CD4-positive, CD25-positive, alpha-beta regulatory T cell (primary cell): ENCODE measurements at regions not wholly inside any gene's neighbourhood (a gene's known extent, or its start where the extent isn't known, plus 50 kb on each side); places are given as distances from the start of the nearest gene placed in this dataset.

ENCODE experiments used
- ATAC-seq, 2 donors: fragments of 150-1000 bp; cut with Tn5 transposase; one replicate each; pipeline ENCODE4 v1.10.0; 2021; ENCODE audit warnings: low read depth in 2 of 2, moderate number of reproducible peaks in 2 of 2, moderate library complexity in 1 of 2
- DNase-seq, 3 donors: peaks; one replicate each; pipeline versions ENCODE4 v3.0.0 to v3.0.0-alpha.2; 2012 to 2022; ENCODE audit warnings: mixed read lengths in 1 of 3
- H3K27ac ChIP-seq: one replicate; pipeline ENCODE4 v1.7.0; 2013; ENCODE audit warnings: mild to moderate bottlenecking, low read length; ENCODE audit not compliant: insufficient read depth, poor library complexity, severe bottlenecking
- H3K27me3 ChIP-seq: one replicate; pipeline ENCODE4 v1.7.0; 2013; ENCODE audit warnings: low read length; ENCODE audit not compliant: control insufficient read depth, insufficient read depth
- H3K36me3 ChIP-seq: one replicate; pipeline ENCODE4 v1.7.0; 2013; ENCODE audit warnings: mild to moderate bottlenecking, low read length, moderate library complexity; ENCODE audit not compliant: control insufficient read depth, insufficient read depth
- H3K4me1 ChIP-seq: 2 replicates; pipeline ENCODE4 v1.7.0; 2013; ENCODE audit warnings: mild to moderate bottlenecking, low read length; ENCODE audit not compliant: insufficient read depth, control insufficient read depth, poor library complexity, severe bottlenecking
- H3K4me3 ChIP-seq: one replicate; pipeline ENCODE4 v1.7.0; 2013; ENCODE audit warnings: low read depth, mild to moderate bottlenecking, low read length, moderate library complexity
- H3K9me3 ChIP-seq, 2 experiments: 1 replicate in 1 of 2; 2 replicates in 1 of 2; pipeline ENCODE4 v1.7.0; 2013; ENCODE audit warnings: low read length in 2 of 2, mild to moderate bottlenecking in 1 of 2, moderate library complexity in 1 of 2; ENCODE audit not compliant: control insufficient read depth in 2 of 2
- H3K27ac Mint-ChIP-seq, 3 donors: one replicate each; pipeline ENCODE4 v1.8.0; 2020 to 2022; ENCODE audit warnings: mild to moderate bottlenecking in 3 of 3, mixed read lengths in 3 of 3, moderate library complexity in 2 of 3
- H3K27me3 Mint-ChIP-seq: one replicate; pipeline ENCODE4 v1.8.0; 2022; ENCODE audit warnings: mild to moderate bottlenecking, mixed read lengths
- H3K36me3 Mint-ChIP-seq: one replicate; pipeline ENCODE4 v1.8.0; 2020; ENCODE audit warnings: mixed read lengths
- H3K4me1 Mint-ChIP-seq, 4 donors: one replicate each; pipeline ENCODE4 v1.8.0; 2020 to 2022; ENCODE audit warnings: mixed read lengths in 4 of 4, mild to moderate bottlenecking in 1 of 4
- H3K4me3 Mint-ChIP-seq, 4 donors: one replicate each; pipeline ENCODE4 v1.8.0; 2020 to 2022; ENCODE audit warnings: mild to moderate bottlenecking in 4 of 4, mixed read lengths in 4 of 4, moderate library complexity in 3 of 4
- H3K9me3 Mint-ChIP-seq, 7 donors: one replicate each; pipeline ENCODE4 v1.8.0; 2020 to 2022; ENCODE audit warnings: mixed read lengths in 7 of 7, mild to moderate bottlenecking in 3 of 7, moderate library complexity in 2 of 7

GRCh38 chr12:28053564-28053963, 81.0 kb upstream of the PTHLH start:
- Histone ChIP-seq H3K36me3 (no peaks in the 10 kb centered on the region), H3K27me3 (no peaks in the 10 kb centered on the region), H3K4me1 (no peaks in the 10 kb centered on the region), H3K9me3 (no peaks in the 10 kb centered on the region), H3K4me3 (no peak overlapping the region), H3K27ac (no peak overlapping the region)
- Mint-ChIP-seq H3K36me3 (no peaks in the 10 kb centered on the region), H3K9me3 (no peaks in the 10 kb centered on the region), H3K27me3 (peaks cover 5% of the 10 kb centered on the region), H3K4me3 (no peak overlapping the region), H3K4me1 (peaks cover 4 to 9% (median 5%) of the 10 kb centered on the region in 4 donors), H3K27ac (no peak overlapping the region)
- DNase-seq: no peak
- ATAC-seq: no peak

GRCh38 chr12:28054583-28054982, 82.0 kb upstream of the PTHLH start:
- H3K27me3 Mint-ChIP-seq: peaks cover 5% of the 10 kb centered on the region
- H3K4me1 Mint-ChIP-seq: peaks cover 4 to 11% (median 7%) of the 10 kb centered on the region in 4 donors
- ATAC-seq: no peak
- Histone ChIP-seq H3K4me3 (no peak overlapping the region), H3K36me3 (no peaks in the 10 kb centered on the region), H3K4me1 (no peaks in the 10 kb centered on the region), H3K9me3 (no peaks in the 10 kb centered on the region), H3K27ac (no peak overlapping the region), H3K27me3 (no peaks in the 10 kb centered on the region)
- no peaks in the 10 kb centered on the region for H3K36me3 Mint-ChIP-seq
- no peak overlapping the region for H3K27ac Mint-ChIP-seq
- no peaks in the 10 kb centered on the region for H3K9me3 Mint-ChIP-seq
- H3K4me3 Mint-ChIP-seq: no peak overlapping the region
- DNase-seq: no peak

GRCh38 chr12:28057856-28058615, 85.5 kb upstream of the PTHLH start:
- no peaks in the 10 kb centered on the region for H3K4me1 ChIP-seq
- Mint-ChIP-seq H3K9me3 (peaks cover 0 to 2% (median 0%) of the 10 kb centered on the region in 7 donors), H3K27ac (no peak overlapping the region), H3K4me3 (no peak overlapping the region), H3K36me3 (no peaks in the 10 kb centered on the region), H3K27me3 (peaks cover 5% of the 10 kb centered on the region), H3K4me1 (peaks cover 4 to 12% (median 8%) of the 10 kb centered on the region in 4 donors)
- H3K27me3 ChIP-seq: no peaks in the 10 kb centered on the region
- no peaks in the 10 kb centered on the region for H3K36me3 ChIP-seq
- no peak for ATAC-seq
- no peak overlapping the region for H3K27ac ChIP-seq
- no peaks in the 10 kb centered on the region for H3K9me3 ChIP-seq
- DNase-seq: no peak
- H3K4me3 ChIP-seq: no peak overlapping the region

GRCh38 chr12:28059220-28059619, 86.7 kb upstream of the PTHLH start:
- Mint-ChIP-seq H3K27ac (peak overlapping the region in 1 of 3 donors; percentile 2), H3K4me3 (no peak overlapping the region)

GRCh38 chr12:28059668-28060067, 87.1 kb upstream of the PTHLH start:
- H3K27ac ChIP-seq: no peak overlapping the region
- H3K27me3 ChIP-seq: no peaks in the 10 kb centered on the region
- H3K36me3 Mint-ChIP-seq: no peaks in the 10 kb centered on the region
- peaks cover 5% of the 10 kb centered on the region for H3K27me3 Mint-ChIP-seq
- H3K36me3 ChIP-seq: no peaks in the 10 kb centered on the region
- DNase-seq (no peak), ATAC-seq (no peak)
- no peaks in the 10 kb centered on the region for H3K4me1 ChIP-seq
- peaks cover 4 to 15% (median 8%) of the 10 kb centered on the region in 4 donors for H3K4me1 Mint-ChIP-seq
- H3K9me3 ChIP-seq: no peaks in the 10 kb centered on the region
- H3K27ac Mint-ChIP-seq: no peak overlapping the region
- H3K9me3 Mint-ChIP-seq: peaks cover 0 to 2% (median 0%) of the 10 kb centered on the region in 7 donors
- no peak overlapping the region for H3K4me3 ChIP-seq
- no peak overlapping the region for H3K4me3 Mint-ChIP-seq

More at GRCh38 chr12:28059220-28059619, 86.7 kb upstream of the PTHLH start:
- Mint-ChIP-seq H3K27me3 (peaks cover 5% of the 10 kb centered on the region), H3K4me1 (peaks cover 4 to 15% (median 8%) of the 10 kb centered on the region in 4 donors), H3K9me3 (peaks cover 0 to 2% (median 0%) of the 10 kb centered on the region in 7 donors), H3K36me3 (no peaks in the 10 kb centered on the region)
- Histone ChIP-seq H3K27me3 (no peaks in the 10 kb centered on the region), H3K27ac (no peak overlapping the region), H3K4me3 (no peak overlapping the region), H3K9me3 (no peaks in the 10 kb centered on the region), H3K4me1 (no peaks in the 10 kb centered on the region), H3K36me3 (no peaks in the 10 kb centered on the region)
- DNase-seq (no peak), ATAC-seq (no peak)

GRCh38 chr12:28060871-28061270, 88.3 kb upstream of the PTHLH start:
- H3K27ac ChIP-seq: no peak overlapping the region
- Mint-ChIP-seq H3K4me3 (no peak overlapping the region), H3K27me3 (peaks cover 5% of the 10 kb centered on the region), H3K9me3 (peaks cover 0 to 2% (median 0%) of the 10 kb centered on the region in 7 donors), H3K4me1 (peaks cover 2 to 22% (median 14%) of the 10 kb centered on the region in 4 donors), H3K36me3 (no peaks in the 10 kb centered on the region), H3K27ac (peak overlapping the region in 1 of 3 donors; percentile 91)
- H3K9me3 ChIP-seq: no peaks in the 10 kb centered on the region
- DNase-seq (no peak), ATAC-seq (no peak)
- peaks cover 7% of the 10 kb centered on the region for H3K4me1 ChIP-seq
- H3K27me3 ChIP-seq: no peaks in the 10 kb centered on the region
- H3K4me3 ChIP-seq: no peak overlapping the region
- no peaks in the 10 kb centered on the region for H3K36me3 ChIP-seq

- H3K27me3 ChIP-seq: no peaks in the 10 kb centered on the region
- Mint-ChIP-seq H3K4me1 (peaks cover 4 to 29% (median 16%) of the 10 kb centered on the region in 4 donors), H3K27me3 (no peaks in the 10 kb centered on the region), H3K27ac (no peak overlapping the region), H3K36me3 (no peaks in the 10 kb centered on the region), H3K9me3 (peaks cover 0 to 4% (median 0%) of the 10 kb centered on the region in 7 donors), H3K4me3 (no peak overlapping the region)
- no peaks in the 10 kb centered on the region for H3K9me3 ChIP-seq
- no peak overlapping the region for H3K4me3 ChIP-seq
- ATAC-seq (no peak), DNase-seq (no peak)
- no peak overlapping the region for H3K27ac ChIP-seq
- H3K36me3 ChIP-seq: no peaks in the 10 kb centered on the region
- peaks cover 7% of the 10 kb centered on the region for H3K4me1 ChIP-seq
Observed at GRCh38 chr12:28063355-28063880, 90.9 kb upstream of the PTHLH start.
